Lower leg skin (tissue), 3 donors: ENCODE measurements at regions not wholly inside any gene's neighbourhood (a gene's known extent, or its start where the extent isn't known, plus 50 kb on each side); places are given as distances from the start of the nearest gene placed in this dataset.

Experiments
- POLR2A ChIP-seq, 2 donors: fragments of 450-650 bp; IDR thresholded peaks; one replicate each; pipeline ENCODE4 v1.6.1; 2016 to 2017; ENCODE audit warnings: antibody characterized with exemption in 2 of 2, mild to moderate bottlenecking in 1 of 2, moderate library complexity in 1 of 2
- TF ChIP-seq, protein P1 (sequence below), 3 donors: fragments of 450-650 bp; IDR thresholded peaks; one replicate each; pipeline ENCODE4 v1.5.1; 2016; ENCODE audit warnings: antibody characterized with exemption in 3 of 3, mild to moderate bottlenecking in 3 of 3, moderate library complexity in 2 of 3

DNA sequence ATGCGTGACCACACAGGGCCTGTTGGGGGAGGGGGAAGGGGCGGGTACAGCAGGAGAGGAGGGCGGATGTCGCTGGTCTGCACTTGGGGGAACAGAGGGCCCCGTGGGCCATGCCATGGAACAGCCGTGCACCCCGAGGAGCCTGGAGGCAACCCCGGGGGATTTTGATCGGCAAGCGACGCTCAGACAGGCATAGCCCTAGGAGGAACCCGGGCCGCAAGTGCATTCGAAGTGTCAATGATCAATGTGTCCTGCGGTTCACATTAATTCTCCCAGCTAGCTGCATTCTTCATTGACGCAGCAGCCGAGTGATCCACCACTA is 772.8 kb upstream of the DEFB115 start:
- no peak for TF ChIP-seq POLR2A (IDR thresholded peaks at IDR 0.05)
- TF ChIP-seq, protein P1, sequence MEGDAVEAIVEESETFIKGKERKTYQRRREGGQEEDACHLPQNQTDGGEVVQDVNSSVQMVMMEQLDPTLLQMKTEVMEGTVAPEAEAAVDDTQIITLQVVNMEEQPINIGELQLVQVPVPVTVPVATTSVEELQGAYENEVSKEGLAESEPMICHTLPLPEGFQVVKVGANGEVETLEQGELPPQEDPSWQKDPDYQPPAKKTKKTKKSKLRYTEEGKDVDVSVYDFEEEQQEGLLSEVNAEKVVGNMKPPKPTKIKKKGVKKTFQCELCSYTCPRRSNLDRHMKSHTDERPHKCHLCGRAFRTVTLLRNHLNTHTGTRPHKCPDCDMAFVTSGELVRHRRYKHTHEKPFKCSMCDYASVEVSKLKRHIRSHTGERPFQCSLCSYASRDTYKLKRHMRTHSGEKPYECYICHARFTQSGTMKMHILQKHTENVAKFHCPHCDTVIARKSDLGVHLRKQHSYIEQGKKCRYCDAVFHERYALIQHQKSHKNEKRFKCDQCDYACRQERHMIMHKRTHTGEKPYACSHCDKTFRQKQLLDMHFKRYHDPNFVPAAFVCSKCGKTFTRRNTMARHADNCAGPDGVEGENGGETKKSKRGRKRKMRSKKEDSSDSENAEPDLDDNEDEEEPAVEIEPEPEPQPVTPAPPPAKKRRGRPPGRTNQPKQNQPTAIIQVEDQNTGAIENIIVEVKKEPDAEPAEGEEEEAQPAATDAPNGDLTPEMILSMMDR (IDR thresholded peaks at IDR 0.05): no peak
